Endothelial cell of umbilical vein (primary cell): ENCODE measurements at regions not wholly inside any gene's neighbourhood (a gene's known extent, or its start where the extent isn't known, plus 50 kb on each side); places are given as distances from the start of the nearest gene placed in this dataset.

Experiments used
- BruUV-seq: library from RNA; stranded (reverse); fragments of 400-500 nt; replicated peaks from 2 replicates; lab custom pipeline; 2021; lab: Mats Ljungman, UMichigan
- CTCF ChIA-PET: fragments of 300-600, 350-600 bp; sonication (Branson Sonifier 250); formaldehyde crosslinking; loops from one replicate; lab custom pipeline; 2021; ENCODE audit warnings: antibody characterized with exemption, inconsistent platforms; lab: Charles Lee
- POLR2A ChIA-PET: fragments of 300-600, 350-600 bp; sonication (Branson Sonifier 250); formaldehyde crosslinking; loops from one replicate; lab custom pipeline; 2021; ENCODE audit warnings: antibody characterized with exemption, inconsistent platforms; lab: Charles Lee
- DNase-seq: peaks from one replicate; pipeline ENCODE4 v3.0.0-alpha.2; 2011; ENCODE audit warnings: low read depth, low spot score
- FAIRE-seq: peaks from 2 replicates; lab custom pipeline; 2011; peaks lifted over from hg19 to GRCh38; lab: Jason Lieb, UNC
- H2AFZ ChIP-seq: 2 replicates; pipeline ENCODE4 v1.6.0; 2012; ENCODE audit warnings: low read depth, low read length, control low read depth, inconsistent platforms
- H3K27ac ChIP-seq: 2 replicates; pipeline ENCODE4 v1.5.1; 2011; ENCODE audit warnings: low read depth, mild to moderate bottlenecking, control low read depth, low read length, moderate library complexity; ENCODE audit not compliant: insufficient read depth
- H3K27me3 ChIP-seq, 2 experiments: 2 replicates each; pipeline versions ENCODE4 v1.6.0 to v1.6.1; 2011; ENCODE audit warnings: low read length in 2 of 2, mixed read lengths in 1 of 2; ENCODE audit not compliant: control insufficient read depth in 2 of 2, insufficient read depth in 2 of 2
- H3K36me3 ChIP-seq, 2 experiments: 2 replicates in 1 of 2; 3 replicates in 1 of 2; pipeline ENCODE4 v1.5.1; 2011; ENCODE audit warnings: low read length in 2 of 2, mild to moderate bottlenecking in 1 of 2, moderate library complexity in 1 of 2; ENCODE audit not compliant: control insufficient read depth in 2 of 2, insufficient read depth in 2 of 2; ENCODE audit errors: extremely low read depth in 1 of 2
- H3K4me1 ChIP-seq: 3 replicates; pipeline ENCODE4 v1.5.1; 2011; ENCODE audit warnings: mild to moderate bottlenecking, low read length; ENCODE audit not compliant: control insufficient read depth, insufficient read depth; ENCODE audit errors: extremely low read depth
- H3K4me2 ChIP-seq: 2 replicates; pipeline ENCODE4 v1.6.1; 2011; ENCODE audit warnings: low read length, control low read depth, mixed read lengths; ENCODE audit not compliant: insufficient read depth
- H3K4me3 ChIP-seq, 3 experiments: fragments of 200-600 bp in 1 of 3; sonication (generic), shearing (Covaris generic) in 1 of 3; replicated peaks in 1 of 3; 2 replicates each; pipeline ENCODE4 v1.5.1; 2011 to 2016; ENCODE audit warnings: control low read depth in 3 of 3, low read length in 3 of 3, mild to moderate bottlenecking in 2 of 3, inconsistent platforms in 1 of 3, low read depth in 1 of 3, moderate library complexity in 1 of 3; ENCODE audit not compliant: insufficient read depth in 1 of 3
- H3K79me2 ChIP-seq: 2 replicates; pipeline ENCODE4 v1.6.0; 2012; ENCODE audit warnings: low read length, inconsistent platforms; ENCODE audit not compliant: control insufficient read depth, insufficient read depth
- H3K9ac ChIP-seq: replicated peaks from 2 replicates; pipeline ENCODE3; 2011; ENCODE audit warnings: low read length, control low read depth; ENCODE audit not compliant: insufficient read depth; ENCODE audit errors: extremely low read depth
- H3K9me1 ChIP-seq: replicated peaks from 3 replicates; pipeline ENCODE4 v1.6.0; 2011; ENCODE audit warnings: mild to moderate bottlenecking, low read length; ENCODE audit not compliant: control insufficient read depth, insufficient read depth; ENCODE audit errors: extremely low read depth
- H3K9me3 ChIP-seq: replicated peaks from 2 replicates; pipeline ENCODE4 v1.5.1; 2012; ENCODE audit warnings: low read length, inconsistent platforms; ENCODE audit not compliant: control insufficient read depth, insufficient read depth
- H4K20me1 ChIP-seq: replicated peaks from 2 replicates; pipeline ENCODE3; 2011; ENCODE audit warnings: mild to moderate bottlenecking, low read length; ENCODE audit not compliant: control insufficient read depth, insufficient read depth; ENCODE audit errors: extremely low read depth
- EZH2 ChIP-seq: IDR thresholded peaks from 2 replicates; pipeline ENCODE4 v1.6.1; 2012; ENCODE audit warnings: borderline replicate concordance, low read depth, mild to moderate bottlenecking, moderate library complexity, low read length, inconsistent platforms; ENCODE audit not compliant: severe bottlenecking
- FOS ChIP-seq: IDR thresholded peaks from 2 replicates; pipeline ENCODE4 v1.6.1; 2011; ENCODE audit warnings: mild to moderate bottlenecking, low read length, moderate library complexity, borderline replicate concordance; ENCODE audit not compliant: insufficient read depth
- GATA2 ChIP-seq: IDR thresholded peaks from 2 replicates; pipeline ENCODE4 v1.7.0; 2011; ENCODE audit warnings: low read depth, mild to moderate bottlenecking, moderate library complexity, mixed read lengths, low read length; ENCODE audit not compliant: insufficient read length, insufficient read depth
- JUN ChIP-seq: IDR thresholded peaks from 2 replicates; pipeline ENCODE4 v1.6.1; 2011; ENCODE audit warnings: borderline replicate concordance, low read depth; ENCODE audit not compliant: insufficient read length, insufficient read depth
- MYC ChIP-seq: IDR thresholded peaks from one replicate; pipeline ENCODE4 v1.6.1; 2011; ENCODE audit warnings: mild to moderate bottlenecking, low read depth, low read length
- POLR2A ChIP-seq: IDR thresholded peaks from 2 replicates; pipeline ENCODE4 v1.6.1; 2012; ENCODE audit warnings: low read depth, mild to moderate bottlenecking, control low read depth, low read length
- POLR2AphosphoS5 ChIP-seq: IDR thresholded peaks from 2 replicates; pipeline ENCODE4 v1.6.1; 2012; ENCODE audit warnings: low read depth, mild to moderate bottlenecking, control low read depth, low read length, moderate library complexity; ENCODE audit not compliant: insufficient read depth
- dilution Hi-C: fragments of 300-500 bp; cut with MboI; formaldehyde crosslinking; loops from one replicate; pipeline ENCODE4 v1.15.0; 2019; ENCODE audit warnings: low sequenced_read_pairs; ENCODE audit not compliant: extremely low pct_ligation_motif_present
- intact Hi-C: fragments of 100-400 bp; cut with micrococcal nuclease; formaldehyde crosslinking; loops from one replicate; pipeline ENCODE4 v1.10.0; 2022
- TF ChIP-seq, protein P1 (sequence below), 2 donors: IDR thresholded peaks; 1 replicate in 1 of 2; 2 replicates in 1 of 2; pipeline ENCODE4 v1.5.1; 2011; ENCODE audit warnings: low read length in 2 of 2, mild to moderate bottlenecking in 2 of 2, moderate library complexity in 2 of 2, control low read depth in 1 of 2, inconsistent platforms in 1 of 2, low read depth in 1 of 2; ENCODE audit not compliant: insufficient read depth in 1 of 2; ENCODE audit errors: extremely low read depth in 1 of 2
- TF ChIP-seq, protein P2 (sequence below): IDR thresholded peaks from 2 replicates; pipeline ENCODE4 v1.6.1; 2011; ENCODE audit not compliant: insufficient read depth, insufficient read length

DNA sequence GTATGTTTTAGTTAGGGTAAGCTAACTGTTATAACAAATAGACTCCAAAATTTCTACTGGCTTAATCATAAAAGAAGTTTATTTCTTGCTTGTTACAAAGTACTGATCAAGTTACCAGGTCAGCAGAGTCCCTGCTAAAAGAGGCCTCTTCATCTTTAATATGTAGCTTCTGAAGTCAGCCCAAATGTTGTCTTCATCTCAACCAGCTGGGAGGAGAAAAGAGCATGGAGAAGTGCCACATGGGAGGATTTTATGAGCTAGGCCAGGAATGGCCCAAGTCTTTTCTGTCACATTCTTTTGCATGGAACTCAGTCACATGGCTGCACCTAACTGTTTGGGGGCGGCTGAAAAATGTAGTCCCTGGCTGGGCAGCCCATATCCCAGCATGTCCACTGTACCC is 63.2 kb upstream of the APOBEC4 start:
- peaks cover 8% of the 10 kb centered on the region for H3K4me1 ChIP-seq
- H3K79me2 ChIP-seq, result no peaks in the 10 kb centered on the region
- H3K27me3 ChIP-seq, result no peaks in the 10 kb centered on the region
- H2AFZ ChIP-seq, result no peak overlapping the region
- H3K4me2 ChIP-seq, result no peak overlapping the region
- intact Hi-C loops, result no loop called here
- H3K4me3 ChIP-seq, result no peak overlapping the region
- BruUV-seq, result no TSS peak
- H3K9me1 ChIP-seq, result no peaks in the 10 kb centered on the region
- dilution Hi-C loops, result no loop called here
- no peak overlapping the region for H3K9ac ChIP-seq
- no peaks in the 10 kb centered on the region for H4K20me1 ChIP-seq
- H3K27ac ChIP-seq, result no peak overlapping the region
- TF ChIP-seq MYC, result no peak
- TF ChIP-seq, protein P1, sequence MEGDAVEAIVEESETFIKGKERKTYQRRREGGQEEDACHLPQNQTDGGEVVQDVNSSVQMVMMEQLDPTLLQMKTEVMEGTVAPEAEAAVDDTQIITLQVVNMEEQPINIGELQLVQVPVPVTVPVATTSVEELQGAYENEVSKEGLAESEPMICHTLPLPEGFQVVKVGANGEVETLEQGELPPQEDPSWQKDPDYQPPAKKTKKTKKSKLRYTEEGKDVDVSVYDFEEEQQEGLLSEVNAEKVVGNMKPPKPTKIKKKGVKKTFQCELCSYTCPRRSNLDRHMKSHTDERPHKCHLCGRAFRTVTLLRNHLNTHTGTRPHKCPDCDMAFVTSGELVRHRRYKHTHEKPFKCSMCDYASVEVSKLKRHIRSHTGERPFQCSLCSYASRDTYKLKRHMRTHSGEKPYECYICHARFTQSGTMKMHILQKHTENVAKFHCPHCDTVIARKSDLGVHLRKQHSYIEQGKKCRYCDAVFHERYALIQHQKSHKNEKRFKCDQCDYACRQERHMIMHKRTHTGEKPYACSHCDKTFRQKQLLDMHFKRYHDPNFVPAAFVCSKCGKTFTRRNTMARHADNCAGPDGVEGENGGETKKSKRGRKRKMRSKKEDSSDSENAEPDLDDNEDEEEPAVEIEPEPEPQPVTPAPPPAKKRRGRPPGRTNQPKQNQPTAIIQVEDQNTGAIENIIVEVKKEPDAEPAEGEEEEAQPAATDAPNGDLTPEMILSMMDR (IDR thresholded peaks at IDR 0.05; ENCODE audit: extremely low read depth in 1 of 2, insufficient read depth in 1 of 2, low read depth in 1 of 2, low read length in 2 of 2), result no peak
- TF ChIP-seq, protein P2, sequence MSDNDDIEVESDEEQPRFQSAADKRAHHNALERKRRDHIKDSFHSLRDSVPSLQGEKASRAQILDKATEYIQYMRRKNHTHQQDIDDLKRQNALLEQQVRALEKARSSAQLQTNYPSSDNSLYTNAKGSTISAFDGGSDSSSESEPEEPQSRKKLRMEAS, result no peak
- TF ChIP-seq FOS, result no peak
- no peak for TF ChIP-seq POLR2AphosphoS5
- TF ChIP-seq POLR2A, result no peak
- no peak for TF ChIP-seq GATA2
- no peak for TF ChIP-seq JUN
- TF ChIP-seq EZH2, result no peak
- FAIRE-seq (no peak), DNase-seq (no peak)
- H3K36me3 ChIP-seq, result no peaks in the 10 kb centered on the region
- no peaks in the 10 kb centered on the region for H3K9me3 ChIP-seq
- CTCF ChIA-PET, result interaction anchor here (1.3 kb wide), 1 partner anchor 31 kb away, joined by 4 read pairs; no protein-coding TSS in a partner anchor
- POLR2A ChIA-PET, result no interaction called here
